GM23338 (cell line): ENCODE measurements at regions not wholly inside any gene's neighbourhood (a gene's known extent, or its start where the extent isn't known, plus 50 kb on each side); places are given as distances from the start of the nearest gene placed in this dataset.
A peak's percentile ranks its signal among the peaks of the same experiment; 100 is the strongest.

Experiments used
- ATAC-seq: fragments of 200-7000 bp; cut with Tn5 transposase; 3 replicates; pipeline ENCODE4 v1.9.1; 2020
- DNase-seq: peaks from one replicate; pipeline ENCODE4 v3.0.0-alpha.2; 2015; ENCODE audit warnings: low spot score
- H2AFZ ChIP-seq: fragments of 200-600 bp; sonication (generic); 2 replicates; pipeline ENCODE4 v1.8.0; 2016; ENCODE audit warnings: antibody characterized with exemption, mild to moderate bottlenecking, moderate library complexity
- H3F3A ChIP-seq: fragments of 200-600 bp; sonication (generic); replicated peaks from 2 replicates; pipeline ENCODE4 v1.8.0; 2017; ENCODE audit warnings: antibody characterized with exemption, mixed run types, low read depth
- H3K27ac ChIP-seq: fragments of 200-600 bp; sonication (generic); 2 replicates; pipeline ENCODE4 v1.6.1; 2016; ENCODE audit warnings: low read depth
- H3K27me3 ChIP-seq: fragments of 200-600 bp; sonication (generic); 2 replicates; pipeline ENCODE4 v1.8.0; 2016; ENCODE audit warnings: mild to moderate bottlenecking, mixed run types, moderate library complexity; ENCODE audit not compliant: insufficient read depth
- H3K36me3 ChIP-seq: fragments of 200-600 bp; sonication (generic); 2 replicates; pipeline ENCODE4 v1.8.0; 2016; ENCODE audit warnings: mild to moderate bottlenecking; ENCODE audit not compliant: insufficient read depth
- H3K4me1 ChIP-seq: fragments of 200-600 bp; sonication (generic); 2 replicates; pipeline ENCODE4 v1.8.0; 2016; ENCODE audit warnings: mild to moderate bottlenecking, moderate library complexity; ENCODE audit not compliant: insufficient read depth
- H3K4me2 ChIP-seq: fragments of 200-600 bp; sonication (generic); 2 replicates; pipeline ENCODE4 v1.7.1; 2017; ENCODE audit warnings: mixed run types
- H3K4me3 ChIP-seq: fragments of 200-600 bp; sonication (generic); 2 replicates; pipeline ENCODE4 v1.6.1; 2016; ENCODE audit warnings: mixed run types
- H3K79me2 ChIP-seq: fragments of 200-600 bp; sonication (generic); replicated peaks from 2 replicates; pipeline ENCODE4 v1.8.0; 2017; ENCODE audit warnings: mild to moderate bottlenecking; ENCODE audit not compliant: insufficient read depth
- H3K9me2 ChIP-seq: fragments of 200-600 bp; sonication (generic); 2 replicates; pipeline ENCODE4 v1.8.0; 2017; ENCODE audit not compliant: insufficient read depth
- H4K20me1 ChIP-seq: fragments of 200-600 bp; sonication (generic); replicated peaks from 2 replicates; pipeline ENCODE4 v1.8.0; 2017; ENCODE audit warnings: mild to moderate bottlenecking; ENCODE audit not compliant: insufficient read depth
- H3K27ac Mint-ChIP-seq: 2 replicates; pipeline ENCODE4 v1.8.0; 2020; ENCODE audit warnings: inconsistent platforms, mild to moderate bottlenecking, moderate library complexity, mixed read lengths
- H3K27me3 Mint-ChIP-seq: 3 replicates; pipeline ENCODE4 v1.8.0; 2022; ENCODE audit warnings: low read depth, mild to moderate bottlenecking, moderate library complexity, mixed read lengths, inconsistent platforms; ENCODE audit not compliant: insufficient read depth, poor library complexity
- H3K36me3 Mint-ChIP-seq: 3 replicates; pipeline ENCODE4 v1.8.0; 2021; ENCODE audit warnings: low read depth, mild to moderate bottlenecking, inconsistent platforms, moderate library complexity, mixed read lengths
- H3K4me1 Mint-ChIP-seq: 3 replicates; pipeline ENCODE4 v1.8.0; 2020; ENCODE audit warnings: mild to moderate bottlenecking, inconsistent platforms, mixed read lengths
- H3K4me3 Mint-ChIP-seq: 3 replicates; pipeline ENCODE4 v1.8.0; 2021; ENCODE audit warnings: moderate library complexity, mild to moderate bottlenecking, inconsistent platforms, mixed read lengths
- H3K9me3 Mint-ChIP-seq: 3 replicates; pipeline ENCODE4 v1.8.0; 2020; ENCODE audit warnings: moderate library complexity, mild to moderate bottlenecking, inconsistent platforms, mixed read lengths
- CREB1 ChIP-seq: fragments of 250-450 bp; sonication (Bioruptor Pico); IDR thresholded peaks from 2 replicates; pipeline ENCODE4 v1.5.0; 2020; ENCODE audit warnings: low read depth, mild to moderate bottlenecking, moderate library complexity
- CTCF ChIP-seq, 2 experiments: fragments of 200-600 bp in 1 of 2; sonication (generic) in 1 of 2; conservative IDR thresholded peaks; 2 replicates each; pipeline versions ENCODE4 v1.5.1 to v1.6.1; 2016 to 2017; ENCODE audit warnings: antibody characterized with exemption in 2 of 2, low read depth in 2 of 2, mild to moderate bottlenecking in 2 of 2, moderate library complexity in 1 of 2
- ETS1 ChIP-seq: IDR thresholded peaks from 2 replicates; pipeline ENCODE4 v1.6.1; 2016; ENCODE audit warnings: antibody characterized with exemption
- EZH2 ChIP-seq: fragments of 200-600 bp; sonication (generic); IDR thresholded peaks from one replicate; pipeline ENCODE4 v1.8.0; 2017; ENCODE audit warnings: antibody characterized with exemption, mild to moderate bottlenecking, low read depth; ENCODE audit not compliant: unreplicated experiment
- EZH2phosphoT487 ChIP-seq: fragments of 200-600 bp; sonication (generic); IDR thresholded peaks from one replicate; pipeline ENCODE4 v1.8.1; 2018; ENCODE audit warnings: antibody characterized with exemption; ENCODE audit not compliant: unreplicated experiment
- JUNB ChIP-seq: IDR thresholded peaks from one replicate; pipeline ENCODE4 v1.6.1; 2016; ENCODE audit warnings: antibody characterized with exemption; ENCODE audit not compliant: unreplicated experiment
- NANOG ChIP-seq: IDR thresholded peaks from 2 replicates; pipeline ENCODE4 v1.6.1; 2016; ENCODE audit warnings: antibody characterized with exemption, borderline replicate concordance
- POLR2AphosphoS5 ChIP-seq: IDR thresholded peaks from 2 replicates; pipeline ENCODE4 v1.6.1; 2016; ENCODE audit warnings: antibody characterized with exemption, low read depth
- REST ChIP-seq: IDR thresholded peaks from one replicate; pipeline ENCODE4 v1.6.1; 2018; ENCODE audit warnings: antibody characterized with exemption; ENCODE audit not compliant: unreplicated experiment
- ZNF114 ChIP-seq: fragments of 250-450 bp; sonication (Bioruptor Pico); IDR thresholded peaks from 2 replicates; pipeline ENCODE4 v1.5.0; 2020; ENCODE audit warnings: mild to moderate bottlenecking, moderate library complexity

GRCh38 chr13:34001389-34001788, 183.4 kb downstream of the RFC3 start:
- Mint-ChIP-seq H3K27ac (0 out of 2 replicates have a peak overlapping the region, but pooled peaks have one; percentile 42), H3K36me3 (no peaks in the 10 kb centered on the region), H3K27me3 (no peaks in the 10 kb centered on the region), H3K9me3 (no peaks in the 10 kb centered on the region), H3K4me1 (peaks cover 2% of the 10 kb centered on the region; the same call in 1 of the 3 replicates), H3K4me3 (no peak overlapping the region)
- Histone ChIP-seq H3K27ac (no peak overlapping the region), H3K36me3 (no peaks in the 10 kb centered on the region), H3K4me1 (no peaks in the 10 kb centered on the region), H2AFZ (no peak overlapping the region), H3F3A (no peaks in the 10 kb centered on the region), H3K27me3 (no peaks in the 10 kb centered on the region), H3K4me2 (no peak overlapping the region), H3K79me2 (no peaks in the 10 kb centered on the region), H3K9me2 (no peaks in the 10 kb centered on the region), H3K4me3 (no peak overlapping the region), H4K20me1 (no peaks in the 10 kb centered on the region)
- DNase-seq (no peak), ATAC-seq (no peak)
- TF ChIP-seq POLR2AphosphoS5 (no peak), CTCF (conservative IDR thresholded peaks at IDR 0.05; ENCODE audit: low read depth in 2 of 2) (no peak), ZNF114 (CRISPR knock-in tag) (no peak)

GRCh38 chr13:34002141-34002540, 184.2 kb downstream of the RFC3 start:
- Histone ChIP-seq H3K4me1 (no peaks in the 10 kb centered on the region), H3K79me2 (no peaks in the 10 kb centered on the region), H3K9me2 (no peaks in the 10 kb centered on the region), H3K4me3 (no peak overlapping the region), H4K20me1 (no peaks in the 10 kb centered on the region), H3F3A (no peaks in the 10 kb centered on the region), H3K27me3 (no peaks in the 10 kb centered on the region), H2AFZ (no peak overlapping the region), H3K4me2 (no peak overlapping the region), H3K36me3 (no peaks in the 10 kb centered on the region), H3K27ac (no peak overlapping the region)
- ATAC-seq (no peak), DNase-seq (no peak)
- H3K4me3 Mint-ChIP-seq = no peak overlapping the region
- no peak for TF ChIP-seq ZNF114 (CRISPR knock-in tag)
- no peak for TF ChIP-seq CREB1
- TF ChIP-seq ETS1 = no peak
- no peak for TF ChIP-seq NANOG
- no peak for TF ChIP-seq REST
- no peak for TF ChIP-seq POLR2AphosphoS5
- TF ChIP-seq EZH2 = no peak
- no peak for TF ChIP-seq EZH2phosphoT487
- TF ChIP-seq CTCF (conservative IDR thresholded peaks at IDR 0.05; ENCODE audit: low read depth in 2 of 2) = no peak
- TF ChIP-seq JUNB = no peak
- H3K27ac Mint-ChIP-seq = no peak overlapping the region
- no peaks in the 10 kb centered on the region for H3K9me3 Mint-ChIP-seq
- no peaks in the 10 kb centered on the region for H3K36me3 Mint-ChIP-seq
- H3K27me3 Mint-ChIP-seq = no peaks in the 10 kb centered on the region
- H3K4me1 Mint-ChIP-seq = peaks cover 2% of the 10 kb centered on the region; the same call in 1 of the 3 replicates
